ENCODE measurements at regions not wholly inside any gene's neighbourhood (a gene's known extent, or its start where the extent isn't known, plus 50 kb on each side); places are given as distances from the start of the nearest gene placed in this dataset.

- no peak for FAIRE-seq
Measured at GRCh38 chr7:22561895-22562593, 62.1 kb upstream of the STEAP1B start.

- FAIRE-seq: no peak
Measured at GRCh38 chr7:22561321-22561811, 61.4 kb upstream of the STEAP1B start.

GRCh38 chr7:22559829-22560489, 60.0 kb upstream of the STEAP1B start:
- peak; percentile 69 for FAIRE-seq

- no peak for FAIRE-seq
Measured at GRCh38 chr7:22557167-22557566, 57.2 kb upstream of the STEAP1B start.

- no peak for FAIRE-seq
Measured at GRCh38 chr7:22555476-22555875, 55.5 kb upstream of the STEAP1B start.

GRCh38 chr7:22554184-22554583, 54.2 kb upstream of the STEAP1B start:
- FAIRE-seq: no peak

GRCh38 chr7:22551768-22552513, 52.0 kb upstream of the STEAP1B start:
- no peak for FAIRE-seq

- no peak for FAIRE-seq
Measured at GRCh38 chr7:22550514-22551030, 50.6 kb upstream of the STEAP1B start.

- no peak for FAIRE-seq
Measured at GRCh38 chr7:22549667-22550513, 49.9 kb upstream of the STEAP1B start.
